ENCODE measurements at regions not wholly inside any gene's neighbourhood (a gene's known extent, or its start where the extent isn't known, plus 50 kb on each side); places are given as distances from the start of the nearest gene placed in this dataset.
"Not testable (repeated sequence)": the region's sequence is repeated elsewhere in the genome, so short reads cannot be mapped to it uniquely, and the experiment has no call there.

DNA sequence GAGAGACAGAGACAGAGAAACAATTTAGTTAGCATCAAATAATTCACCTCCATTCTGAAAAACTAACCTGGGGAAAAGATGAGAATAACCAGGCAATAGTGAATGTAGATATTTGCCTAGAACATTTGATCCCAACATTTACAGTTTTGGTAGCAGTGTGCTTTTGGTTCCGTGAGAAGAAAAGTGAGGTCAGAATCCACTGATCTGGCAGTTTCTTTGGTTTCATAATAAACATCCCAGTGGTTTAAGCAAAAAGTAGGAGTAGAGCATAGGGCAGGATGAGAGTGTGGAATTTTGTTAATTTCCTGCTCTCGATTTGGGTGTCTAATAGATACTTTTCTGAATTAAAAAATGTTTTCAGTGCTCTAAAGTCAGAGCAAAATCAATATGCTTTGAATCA, 887.0 kb downstream of the NR2F1-AS1 start:
- no peak for FAIRE-seq
- DNase-seq (ENCODE audit: extremely low spot score, insufficient read length, low read depth): no peak

DNA sequence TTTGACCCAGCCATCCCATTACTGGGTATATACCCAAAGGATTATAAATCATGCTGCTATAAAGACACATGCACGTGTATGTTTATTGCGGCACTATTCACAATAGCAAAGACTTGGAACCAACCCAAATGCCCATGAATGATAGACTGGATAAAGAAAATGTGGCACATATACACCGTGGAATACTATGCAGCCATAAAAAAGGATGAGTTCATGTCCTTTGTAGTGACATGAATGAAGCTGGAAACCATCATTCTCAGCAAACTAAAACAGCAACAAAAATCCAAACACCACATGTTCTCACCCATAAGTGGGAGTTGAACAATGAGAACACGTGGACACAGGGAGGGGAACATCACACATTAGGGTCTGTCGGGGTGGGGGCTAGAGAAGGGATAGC, 889.1 kb downstream of the NR2F1-AS1 start:
- not testable (repeated sequence) for FAIRE-seq

DNA sequence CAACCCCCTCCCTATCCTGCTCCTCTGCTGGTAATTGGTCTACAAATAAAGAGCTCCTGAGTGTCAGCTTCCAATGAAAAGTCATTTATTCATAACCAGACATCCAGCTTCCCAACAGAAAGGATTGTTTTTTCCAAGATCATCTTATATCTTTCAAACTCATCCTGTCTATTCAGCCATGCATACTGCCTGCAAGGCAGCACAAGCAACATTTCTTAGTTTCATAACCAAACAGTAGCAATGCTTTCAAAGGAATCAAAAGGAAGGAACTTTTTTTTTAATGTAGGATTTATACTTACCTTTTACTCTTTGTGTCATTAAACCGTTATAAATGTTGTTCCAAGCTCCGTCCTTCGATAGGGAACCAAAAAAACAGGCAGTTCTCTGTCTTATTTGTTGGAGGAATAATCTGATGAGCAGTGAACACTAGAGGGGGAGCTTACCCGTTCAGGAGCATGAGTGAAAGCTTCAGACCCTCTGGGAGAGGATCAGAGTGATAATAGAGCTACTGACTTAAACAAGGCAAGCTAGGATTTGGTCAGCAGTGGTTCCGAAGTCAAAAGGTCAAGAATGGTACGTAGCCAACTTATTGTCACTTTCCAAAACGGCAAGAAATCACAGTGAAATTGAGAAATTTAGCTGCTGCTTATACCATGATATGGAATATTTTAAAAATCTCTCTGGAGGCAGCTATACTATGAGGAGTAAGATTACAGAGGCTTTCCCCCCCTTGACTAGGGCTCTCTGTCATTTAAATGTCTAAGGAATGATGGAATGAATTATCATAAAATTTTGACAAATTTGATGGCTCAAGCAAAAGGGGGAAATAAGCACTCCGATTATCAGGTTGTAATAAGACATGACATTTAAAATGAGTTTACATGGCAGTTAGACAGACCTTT, 892.9 kb downstream of the NR2F1-AS1 start:
- DNase-seq (ENCODE audit: extremely low spot score, insufficient read length, low read depth): no peak

More for the DNA sequence above, 889.1 kb downstream of the NR2F1-AS1 start:
- DNase-seq (ENCODE audit: extremely low spot score, insufficient read length, low read depth): not testable (repeated sequence)

DNA sequence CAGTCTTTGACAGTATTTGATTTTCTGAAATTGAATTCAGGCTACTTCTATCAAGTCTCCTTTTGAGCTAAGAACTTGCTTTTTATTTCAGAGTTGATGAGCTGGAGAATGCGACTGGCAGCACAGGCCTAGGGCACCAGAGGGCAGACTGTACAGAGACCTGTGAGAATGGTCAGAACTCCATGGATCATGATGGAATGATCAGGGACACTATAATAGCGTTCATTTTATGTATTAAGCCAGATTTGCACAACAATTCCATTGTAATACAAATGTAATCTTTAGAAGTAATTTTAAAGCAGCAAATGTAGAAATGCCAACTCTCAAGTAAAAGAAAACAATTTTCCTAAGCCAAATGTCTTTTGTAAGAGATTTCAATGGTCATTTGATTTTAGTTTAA, 902.4 kb downstream of the NR2F1-AS1 start:
- FAIRE-seq: no peak
- no peak for DNase-seq (ENCODE audit: extremely low spot score, insufficient read length, low read depth)

More for the DNA sequence above, 892.9 kb downstream of the NR2F1-AS1 start:
- no peak for FAIRE-seq

DNA sequence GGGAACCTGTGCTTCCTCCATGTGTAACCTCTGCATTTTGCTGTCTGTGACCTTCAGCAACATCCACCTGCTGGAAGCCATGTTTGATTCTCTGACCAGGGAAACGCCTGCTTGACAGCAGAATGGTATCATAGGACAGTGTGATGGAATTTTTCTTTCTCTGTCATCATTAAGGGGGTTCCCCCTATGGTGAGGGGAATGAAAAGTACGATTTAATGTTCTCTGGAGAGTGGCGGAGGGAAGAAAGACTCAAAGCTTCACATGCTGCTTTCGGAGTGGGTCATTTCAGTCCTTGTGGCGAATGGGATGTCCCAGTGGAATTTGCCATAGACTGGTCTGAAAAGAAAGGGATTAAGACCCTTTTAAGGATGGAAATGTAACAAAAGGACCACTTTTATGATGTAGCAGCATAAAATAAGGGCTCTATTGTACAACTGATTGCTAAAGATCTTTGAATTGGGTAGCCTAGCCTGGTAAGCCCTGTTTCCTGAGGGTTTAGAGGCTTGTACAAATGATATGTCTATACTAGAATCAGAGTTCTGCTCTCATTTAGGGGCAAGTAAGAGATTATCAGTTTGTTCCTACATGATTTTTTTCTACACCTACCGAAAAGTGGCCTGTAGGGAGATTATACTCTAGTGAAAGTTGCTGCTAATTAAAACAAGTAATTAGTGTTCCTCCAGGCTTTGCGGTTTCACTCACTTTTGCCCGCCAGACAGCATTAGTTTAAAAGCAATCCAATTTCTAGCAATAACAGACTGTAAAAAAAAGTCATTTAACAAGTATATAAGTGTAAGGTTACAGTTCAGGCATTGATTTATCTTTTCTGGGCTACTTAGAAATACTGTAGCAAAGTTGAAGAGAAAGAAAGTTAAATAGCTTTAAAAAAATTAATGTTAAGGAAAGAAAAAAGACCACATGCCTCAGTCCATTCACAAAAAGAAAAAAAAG, 904.5 kb downstream of the NR2F1-AS1 start:
- FAIRE-seq (no peak), DNase-seq (ENCODE audit: extremely low spot score, insufficient read length, low read depth) (no peak)

DNA sequence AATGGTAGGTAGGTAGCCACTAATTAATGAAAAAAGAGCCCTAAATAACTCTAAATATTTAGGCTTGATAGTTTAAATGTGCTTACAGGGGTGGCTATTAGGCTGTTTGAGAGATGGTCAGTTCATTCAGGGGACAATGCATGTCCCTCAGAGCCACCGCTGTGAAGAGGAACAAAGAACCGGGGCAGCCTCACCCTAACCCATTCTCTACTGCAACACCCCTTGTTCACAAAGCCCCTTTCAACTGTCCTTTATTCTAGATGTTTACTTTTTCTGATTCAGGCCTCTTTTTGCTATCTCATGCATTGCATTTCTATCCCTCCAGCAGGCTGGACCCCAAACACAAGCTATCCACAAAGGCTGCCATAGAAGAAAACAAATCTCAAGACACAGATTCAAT, 906.7 kb downstream of the NR2F1-AS1 start:
- FAIRE-seq (no peak), DNase-seq (ENCODE audit: extremely low spot score, insufficient read length, low read depth) (no peak)

DNA sequence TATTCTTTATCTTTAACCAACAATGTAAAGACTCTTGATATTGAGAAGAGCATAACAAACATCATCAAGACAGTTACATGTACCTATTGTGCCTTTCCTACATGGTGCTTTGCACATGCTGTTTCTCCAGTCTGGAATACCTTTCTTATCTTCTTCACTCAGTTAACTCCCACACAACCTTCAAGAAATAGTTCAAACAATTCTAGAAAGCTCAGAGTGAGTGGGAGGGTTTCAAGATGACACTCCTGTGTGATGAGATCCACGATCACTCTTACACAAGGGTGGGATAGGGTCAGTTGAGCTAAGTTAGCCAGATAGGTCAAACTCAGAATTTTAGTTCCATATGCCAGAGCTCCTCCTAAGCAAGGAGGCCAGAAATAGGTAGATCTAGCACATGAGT, 915.5 kb downstream of the NR2F1-AS1 start:
- DNase-seq (ENCODE audit: extremely low spot score, insufficient read length, low read depth) (no peak), FAIRE-seq (no peak)

DNA sequence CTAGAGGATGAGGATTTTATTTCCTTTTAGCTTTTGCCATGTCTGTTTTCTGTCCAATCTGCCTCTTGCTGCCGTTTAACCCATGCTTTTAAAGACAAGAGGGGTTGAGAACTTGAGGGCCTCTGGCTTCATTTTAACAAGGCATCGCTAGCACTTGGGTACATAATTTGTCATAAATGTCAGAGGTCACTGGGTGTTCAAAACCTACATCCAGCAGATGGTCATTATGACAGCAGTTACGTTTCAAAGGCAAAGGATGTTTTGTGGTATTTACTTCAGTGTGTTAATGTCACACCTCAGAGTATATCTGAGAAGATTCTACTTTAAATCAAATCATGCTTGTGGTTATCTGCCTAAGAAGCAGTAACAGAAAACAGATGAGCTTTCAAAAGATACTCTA, 918.3 kb downstream of the NR2F1-AS1 start:
- no peak for FAIRE-seq

DNA sequence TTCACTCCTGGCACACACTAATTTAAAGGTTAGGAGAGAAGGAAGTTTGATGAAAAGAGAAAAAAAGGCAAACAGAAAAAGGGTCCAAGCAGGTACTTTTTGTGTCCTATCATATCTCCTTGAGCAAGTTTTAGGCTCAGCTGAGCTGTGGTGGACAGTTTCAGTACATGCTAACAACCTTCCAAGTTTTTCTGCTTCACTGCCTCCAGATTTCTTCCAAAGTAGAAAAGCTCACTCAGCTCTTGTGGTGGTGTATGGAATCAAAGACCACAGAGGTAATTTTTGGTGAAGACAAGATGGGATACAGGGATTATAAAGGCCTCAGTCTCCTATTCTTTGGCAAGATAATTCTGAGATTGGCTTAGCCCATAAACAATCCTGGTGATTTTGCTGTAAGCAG, 921.8 kb downstream of the NR2F1-AS1 start:
- no peak for DNase-seq (ENCODE audit: extremely low spot score, insufficient read length, low read depth)
- no peak for FAIRE-seq

More for the DNA sequence above, 918.3 kb downstream of the NR2F1-AS1 start:
- DNase-seq (ENCODE audit: extremely low spot score, insufficient read length, low read depth): no peak

DNA sequence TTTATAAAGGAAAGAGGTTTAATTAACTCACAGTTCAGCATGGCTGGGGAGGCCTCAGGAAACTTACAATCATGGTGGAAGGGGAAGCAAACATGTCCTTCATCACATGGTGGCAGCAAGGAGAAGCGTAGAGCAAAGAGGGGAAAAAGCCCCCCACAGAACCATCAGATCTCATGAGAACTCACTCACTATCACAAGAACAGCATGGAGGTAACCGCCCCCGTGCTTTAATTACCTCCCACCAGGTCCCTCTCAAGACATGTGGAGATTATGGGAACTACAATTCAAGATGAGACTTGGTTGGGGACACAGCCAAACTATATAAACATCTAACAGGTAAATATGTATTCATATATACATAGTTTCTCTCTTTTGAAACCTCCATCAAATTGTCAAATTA, 926.4 kb downstream of the NR2F1-AS1 start:
- not testable (repeated sequence) for FAIRE-seq; DNase-seq (ENCODE audit: extremely low spot score, insufficient read length, low read depth)

DNA sequence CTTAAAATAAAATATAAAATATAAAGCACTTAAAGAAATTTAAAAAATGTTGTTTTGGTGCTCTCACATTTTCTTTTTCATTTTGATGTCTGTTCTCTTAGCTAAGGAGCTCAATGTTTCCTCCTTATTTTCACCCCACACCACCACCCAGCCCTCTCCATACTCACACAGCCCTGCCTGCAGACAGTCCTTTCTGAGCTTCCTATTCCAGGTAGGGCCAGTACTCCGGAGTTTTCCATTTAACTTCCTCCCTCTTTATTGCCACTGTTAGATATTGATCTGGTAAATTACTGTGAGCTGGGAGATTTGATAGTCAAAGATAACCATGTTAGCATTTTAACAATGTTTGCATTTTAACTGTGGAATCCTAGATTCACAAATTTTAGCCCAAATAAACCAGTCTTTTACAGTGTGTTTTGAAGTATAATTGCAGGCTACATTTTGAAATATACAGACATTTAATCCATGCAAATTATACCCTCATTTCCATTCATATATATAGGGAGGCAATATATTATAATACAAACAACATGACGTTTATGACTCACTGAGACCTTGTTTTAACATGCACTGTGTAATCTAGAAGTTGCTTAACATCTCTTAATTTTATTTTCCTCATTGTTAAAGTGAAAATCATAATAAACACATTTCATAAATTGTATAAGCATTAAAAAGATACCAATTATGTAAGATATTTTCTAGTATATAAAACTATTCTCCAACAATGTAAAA, 927.1 kb downstream of the NR2F1-AS1 start:
- FAIRE-seq: no peak
- DNase-seq (ENCODE audit: extremely low spot score, insufficient read length, low read depth): no peak

DNA sequence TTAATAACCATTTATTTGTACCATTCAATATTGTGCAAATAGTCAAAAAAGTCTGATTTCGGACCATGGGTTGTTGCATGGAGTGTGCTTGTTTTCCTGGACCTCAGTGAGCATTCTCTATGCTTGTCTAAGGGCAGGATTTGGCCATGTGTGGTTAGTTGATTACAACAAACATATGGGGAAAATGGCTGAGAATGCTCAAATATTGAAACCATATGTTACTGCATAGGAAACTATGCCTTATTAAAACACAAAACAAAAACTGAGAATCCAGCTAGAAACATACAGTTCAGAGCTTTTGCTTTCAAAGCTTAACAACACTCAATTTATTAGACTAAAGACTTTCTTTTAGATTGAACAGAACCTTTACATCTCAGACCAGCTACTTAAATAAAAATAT, 928.3 kb downstream of the NR2F1-AS1 start:
- FAIRE-seq: no peak
- no peak for DNase-seq (ENCODE audit: extremely low spot score, insufficient read length, low read depth)

DNA sequence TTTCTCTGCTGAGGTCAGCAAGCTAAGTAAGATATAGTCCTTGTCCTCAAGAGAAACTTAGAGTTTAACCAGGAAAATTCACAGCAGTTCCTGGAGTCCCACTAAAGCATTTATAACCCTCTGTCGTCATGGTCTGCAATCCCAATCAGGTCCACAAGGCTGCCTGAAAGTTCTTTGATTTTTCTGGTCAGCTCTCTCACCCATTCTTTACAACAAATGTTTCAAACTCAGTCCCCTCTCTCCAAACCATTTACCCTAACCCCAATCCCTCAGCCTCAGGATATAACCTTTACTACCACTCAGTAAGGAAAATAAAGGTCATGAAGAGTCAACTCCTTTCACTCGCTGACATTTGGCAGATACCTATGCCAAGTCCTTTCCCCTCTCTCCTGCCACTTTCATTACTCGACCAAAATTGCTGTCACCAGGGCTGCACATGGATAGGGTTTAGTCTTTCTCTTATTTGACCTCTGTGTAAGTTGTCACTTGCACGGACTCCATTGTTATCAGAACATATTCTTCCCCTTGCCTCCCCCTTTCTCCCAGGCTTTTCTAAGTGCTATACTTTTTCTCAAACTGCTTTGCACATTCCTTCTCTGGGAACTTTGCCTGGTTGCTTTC, 936.6 kb downstream of the NR2F1-AS1 start:
- DNase-seq (ENCODE audit: extremely low spot score, insufficient read length, low read depth): no peak
- no peak for FAIRE-seq

DNA sequence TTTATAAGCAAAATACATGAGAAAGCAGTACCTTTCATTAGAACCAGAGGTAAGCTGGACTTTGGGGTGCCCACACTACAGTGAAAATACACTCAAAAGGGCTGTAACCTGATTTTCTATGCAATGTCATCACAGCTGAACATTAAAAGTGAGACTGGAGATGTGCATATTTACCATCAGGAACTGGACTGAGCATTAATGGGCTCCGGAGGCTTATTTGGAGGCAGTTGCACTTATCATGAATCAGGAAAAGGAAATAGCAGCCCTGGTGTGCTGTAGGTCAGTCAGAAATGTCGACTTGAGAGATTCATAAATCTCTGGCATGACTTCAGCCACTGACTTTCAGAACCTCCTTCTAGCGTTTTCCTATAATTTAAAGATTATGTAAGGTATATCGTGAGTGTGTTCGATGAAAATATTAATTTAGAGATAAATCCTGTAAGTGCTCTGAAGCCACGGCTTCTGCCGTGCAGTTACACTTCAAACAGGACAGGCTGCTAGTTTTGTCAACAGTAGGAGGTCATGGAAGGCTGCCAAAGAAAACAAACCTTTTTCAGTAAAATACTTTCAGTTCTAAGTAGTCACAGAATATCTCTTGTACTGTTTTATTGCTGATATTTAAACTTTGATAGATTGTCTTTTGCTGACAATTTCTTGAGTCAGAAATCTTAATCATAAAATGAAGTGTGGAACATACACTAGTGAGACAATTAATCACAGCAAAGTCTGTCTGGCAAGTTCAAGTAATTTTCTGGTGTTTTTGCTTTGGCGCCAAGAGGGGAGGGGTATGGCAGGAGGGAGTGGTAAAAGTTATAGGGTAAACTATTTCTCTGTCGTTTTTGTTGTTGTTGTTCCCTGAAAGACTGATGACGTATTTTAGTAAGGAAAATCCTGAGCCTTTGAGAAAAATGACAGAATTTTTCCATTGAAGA, 939.7 kb downstream of the NR2F1-AS1 start:
- no peak for DNase-seq (ENCODE audit: extremely low spot score, insufficient read length, low read depth)
- no peak for FAIRE-seq

DNA sequence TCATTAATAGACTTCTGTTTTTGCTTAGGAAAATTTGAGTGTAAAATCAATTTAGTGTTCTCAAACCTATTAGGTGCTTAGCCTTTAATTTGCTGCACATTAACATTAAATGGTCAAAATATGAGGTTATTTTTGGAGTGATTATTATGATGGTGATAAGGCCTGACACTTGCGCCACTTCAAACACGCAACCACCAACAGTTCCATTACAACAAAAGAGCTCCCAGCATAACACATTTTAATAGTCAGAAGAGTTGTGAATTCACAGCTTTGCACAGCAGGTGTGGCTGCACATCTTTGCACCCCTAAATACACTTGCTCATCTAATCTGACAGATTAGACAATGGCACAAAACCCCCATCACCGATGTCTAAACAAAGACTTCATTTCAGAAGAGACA, 940.7 kb downstream of the NR2F1-AS1 start:
- DNase-seq (ENCODE audit: extremely low spot score, insufficient read length, low read depth) (no peak), FAIRE-seq (no peak)

DNA sequence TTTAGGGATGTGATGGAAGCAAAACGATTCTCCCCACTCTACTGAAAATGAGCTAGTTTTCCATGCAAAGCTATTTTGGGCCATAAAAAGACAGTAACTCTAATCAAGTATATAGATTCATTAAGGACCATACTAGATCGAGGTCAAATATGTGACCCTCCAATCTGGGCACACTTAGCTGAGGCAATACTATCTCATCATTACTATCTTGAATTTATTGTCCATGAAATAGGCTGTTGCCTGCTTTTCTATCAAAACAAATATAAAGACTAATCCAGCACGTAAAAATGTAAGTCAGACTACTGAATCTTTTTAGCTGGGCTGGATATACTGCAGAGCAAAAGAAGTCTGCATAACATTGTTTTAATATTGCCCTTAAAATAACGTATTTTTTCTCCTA, 943.1 kb downstream of the NR2F1-AS1 start:
- FAIRE-seq (no peak), DNase-seq (ENCODE audit: extremely low spot score, insufficient read length, low read depth) (no peak)

DNA sequence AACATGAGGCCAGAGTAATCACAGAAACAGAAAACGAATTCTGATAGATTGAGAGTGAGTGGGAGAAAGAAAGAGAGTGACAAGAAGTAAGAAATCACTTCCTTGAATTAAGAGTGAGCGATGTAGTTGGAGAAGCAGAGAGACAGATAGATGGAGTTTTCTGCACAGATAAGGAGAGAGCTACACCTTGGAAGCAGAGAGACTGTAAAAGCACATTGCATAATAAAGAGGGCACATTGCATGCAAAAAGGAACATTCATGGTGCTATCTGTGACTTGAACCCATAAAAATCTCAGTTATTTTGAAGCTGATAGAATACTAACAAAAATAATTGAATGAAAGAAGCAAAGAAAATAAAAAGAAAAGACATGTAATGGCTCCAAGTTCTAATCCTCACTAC, 943.8 kb downstream of the NR2F1-AS1 start:
- FAIRE-seq (no peak), DNase-seq (ENCODE audit: extremely low spot score, insufficient read length, low read depth) (no peak)

DNA sequence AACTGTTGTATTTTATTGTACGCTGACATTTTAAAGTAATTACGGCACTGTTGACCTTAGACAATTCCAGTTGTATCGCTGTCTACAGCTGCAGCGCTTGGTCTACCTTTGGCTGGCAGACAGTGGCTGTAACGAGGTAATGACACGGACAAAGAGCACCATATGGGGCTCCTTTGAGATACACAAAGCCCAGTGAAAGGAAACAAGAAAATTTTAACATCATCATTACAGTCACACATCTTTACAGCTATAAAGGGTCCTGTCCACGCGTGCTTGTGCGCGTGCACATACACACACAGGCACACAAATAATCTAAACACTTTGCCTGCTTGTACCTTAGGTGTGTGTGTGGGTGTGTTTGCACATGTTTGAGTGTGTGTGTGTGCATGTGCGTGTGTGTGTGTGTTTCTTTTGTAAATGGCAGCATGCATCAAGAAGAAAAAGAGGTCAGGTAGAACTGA, 946.0 kb downstream of the NR2F1-AS1 start:
- DNase-seq (ENCODE audit: extremely low spot score, insufficient read length, low read depth) (no peak), FAIRE-seq (no peak)
